ENCODE measurements at regions not wholly inside any gene's neighbourhood (a gene's known extent, or its start where the extent isn't known, plus 50 kb on each side); places are given as distances from the start of the nearest gene placed in this dataset.
A peak's percentile ranks its signal among the peaks of the same experiment; 100 is the strongest.

DNA sequence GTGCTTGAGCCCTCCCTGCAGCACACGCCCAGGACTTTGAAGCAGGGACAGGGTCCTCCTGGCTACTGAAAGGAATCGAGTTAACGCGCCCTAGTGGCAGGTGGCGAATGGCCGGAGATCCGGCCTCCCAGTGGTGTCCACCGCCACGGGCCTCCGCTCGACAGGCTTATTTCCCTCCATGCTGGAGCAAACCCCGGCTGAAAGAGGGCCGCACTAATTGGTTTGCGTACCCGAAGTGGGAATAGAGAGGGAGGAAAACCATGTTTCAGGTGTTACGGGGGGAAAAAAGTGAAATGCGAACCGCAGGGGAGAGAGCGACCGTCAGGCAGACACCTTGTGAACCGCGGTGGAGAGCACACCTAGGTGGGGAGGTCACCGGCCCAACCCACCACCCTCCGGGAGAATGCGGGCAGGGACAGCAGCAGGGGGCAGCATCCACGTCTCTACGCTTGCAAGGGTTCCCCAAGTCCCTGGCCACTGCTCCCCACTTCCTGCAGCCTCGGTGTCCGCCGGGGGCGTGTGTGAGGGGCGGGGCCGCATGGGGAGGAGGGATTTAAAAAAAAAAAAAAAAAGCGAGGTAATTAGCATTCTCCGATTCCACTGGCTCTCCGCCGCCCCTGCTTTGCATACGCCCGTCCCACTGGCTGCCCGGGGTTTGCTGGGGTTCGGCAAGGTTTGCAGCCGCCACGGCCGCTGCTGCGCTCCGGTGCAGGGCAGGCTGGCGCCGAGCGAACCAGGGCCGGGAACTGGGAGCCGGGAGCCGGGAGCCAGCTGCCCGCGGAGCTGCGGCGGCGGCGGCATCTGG is 224.6 kb upstream of the CRY1 start:
- DNase-seq (ENCODE audit: low read depth, low spot score) = peak; percentile 82
- H3K27ac ChIP-seq = peak overlapping the region; percentile 35

DNA sequence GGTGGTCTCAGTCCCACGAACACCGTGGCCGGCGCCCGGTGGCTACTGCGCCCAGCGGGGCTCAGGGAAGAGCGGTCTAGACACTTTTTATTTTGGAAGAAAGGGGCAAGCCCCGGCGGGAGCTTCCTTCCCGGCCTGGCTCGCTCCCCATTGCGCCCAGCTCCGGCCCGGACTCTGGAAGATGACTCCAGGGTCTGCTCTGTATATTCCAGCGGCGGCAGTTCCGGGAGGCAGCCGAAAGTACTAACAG is 225.1 kb upstream of the CRY1 start:
- H3K27ac ChIP-seq = peak overlapping the region; percentile 35
- no peak for DNase-seq (ENCODE audit: low read depth, low spot score)

DNA sequence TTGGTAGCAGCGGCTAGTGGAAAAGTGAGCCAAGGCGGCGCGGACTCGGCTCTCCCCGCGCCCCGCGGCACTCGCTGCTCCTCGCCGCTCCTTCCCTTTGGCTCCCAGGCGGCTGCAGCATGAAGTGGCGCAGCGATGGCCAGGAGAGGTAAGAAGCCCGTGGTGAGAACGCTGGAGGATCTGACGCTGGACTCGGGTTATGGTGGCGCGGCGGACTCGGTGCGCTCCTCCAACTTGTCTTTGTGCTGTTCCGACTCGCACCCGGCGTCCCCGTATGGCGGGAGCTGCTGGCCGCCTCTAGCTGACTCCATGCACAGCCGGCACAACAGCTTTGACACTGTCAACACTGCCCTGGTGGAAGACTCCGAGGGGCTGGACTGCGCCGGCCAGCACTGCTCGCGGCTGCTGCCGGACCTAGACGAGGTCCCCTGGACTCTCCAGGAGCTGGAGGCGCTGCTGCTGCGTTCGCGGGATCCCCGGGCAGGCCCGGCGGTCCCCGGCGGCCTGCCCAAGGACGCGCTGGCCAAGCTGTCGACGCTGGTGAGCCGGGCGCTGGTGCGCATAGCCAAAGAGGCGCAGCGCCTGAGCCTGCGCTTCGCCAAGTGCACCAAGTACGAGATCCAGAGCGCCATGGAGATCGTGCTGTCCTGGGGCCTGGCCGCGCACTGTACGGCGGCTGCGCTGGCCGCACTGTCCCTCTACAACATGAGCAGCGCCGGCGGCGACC is 225.6 kb upstream of the CRY1 start:
- H3K27ac ChIP-seq = peak overlapping the region; percentile 35
- no peak for DNase-seq (ENCODE audit: low read depth, low spot score)

DNA sequence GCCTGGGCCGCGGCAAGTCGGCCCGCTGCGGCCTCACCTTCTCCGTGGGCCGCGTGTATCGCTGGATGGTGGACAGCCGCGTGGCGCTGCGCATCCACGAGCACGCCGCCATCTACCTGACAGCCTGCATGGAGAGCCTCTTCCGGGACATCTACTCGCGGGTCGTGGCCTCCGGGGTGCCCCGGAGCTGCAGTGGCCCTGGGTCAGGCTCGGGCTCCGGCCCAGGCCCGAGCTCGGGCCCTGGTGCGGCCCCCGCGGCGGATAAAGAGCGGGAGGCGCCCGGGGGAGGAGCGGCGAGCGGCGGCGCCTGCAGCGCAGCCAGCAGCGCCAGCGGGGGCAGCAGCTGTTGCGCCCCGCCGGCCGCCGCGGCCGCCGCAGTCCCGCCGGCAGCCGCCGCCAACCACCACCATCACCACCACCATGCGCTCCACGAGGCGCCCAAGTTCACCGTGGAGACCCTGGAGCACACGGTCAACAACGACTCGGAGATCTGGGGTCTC is 226.2 kb upstream of the CRY1 start:
- peak overlapping the region; percentile 45 for H3K27ac ChIP-seq
- DNase-seq (ENCODE audit: low read depth, low spot score) = no peak

DNA sequence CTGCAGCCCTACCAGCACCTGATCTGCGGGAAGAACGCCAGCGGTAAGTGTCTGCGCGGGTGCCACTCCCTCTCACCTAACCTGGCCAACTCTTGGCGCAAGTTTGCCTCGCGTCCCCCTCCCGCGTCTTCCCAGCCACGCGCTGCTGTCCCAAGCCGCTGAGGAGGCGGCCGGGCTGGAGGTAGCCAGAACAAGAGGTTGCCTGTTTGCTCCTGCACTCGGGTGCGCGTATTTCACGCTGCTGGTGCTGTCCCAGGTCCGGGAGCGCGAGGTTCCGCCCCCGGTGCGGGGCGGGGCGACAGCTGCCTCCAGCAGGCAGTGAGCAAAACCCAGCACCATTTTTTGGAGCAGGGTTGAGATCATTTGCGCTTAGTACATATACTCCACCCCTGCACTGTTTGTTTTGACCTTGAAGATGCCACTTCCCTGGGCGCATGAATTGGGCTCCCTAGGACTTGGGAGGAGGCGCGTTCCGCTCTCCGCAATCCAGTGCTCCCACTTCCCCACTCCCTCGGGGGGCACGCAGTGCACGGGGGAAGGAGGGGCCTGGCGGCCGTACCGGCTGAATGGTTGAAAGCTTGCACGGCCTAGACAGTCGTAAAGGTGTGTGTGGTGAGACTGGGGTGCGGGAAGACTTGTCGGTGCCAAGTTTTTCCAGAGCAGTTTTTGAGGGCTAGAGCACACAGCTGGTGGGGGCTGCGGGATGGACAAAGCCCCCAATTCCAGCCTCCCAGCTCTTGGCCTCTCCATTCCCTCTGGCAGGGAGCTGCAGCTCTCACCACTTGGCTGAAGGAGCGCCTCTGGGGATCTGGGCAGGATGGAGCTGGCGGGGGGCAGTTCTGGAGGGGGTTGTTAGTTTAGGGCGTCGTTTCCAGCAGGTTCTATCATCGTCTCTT is 226.9 kb upstream of the CRY1 start:
- H3K27ac ChIP-seq = peak overlapping the region; percentile 45
- DNase-seq (ENCODE audit: low read depth, low spot score) = peak; percentile 88

DNA sequence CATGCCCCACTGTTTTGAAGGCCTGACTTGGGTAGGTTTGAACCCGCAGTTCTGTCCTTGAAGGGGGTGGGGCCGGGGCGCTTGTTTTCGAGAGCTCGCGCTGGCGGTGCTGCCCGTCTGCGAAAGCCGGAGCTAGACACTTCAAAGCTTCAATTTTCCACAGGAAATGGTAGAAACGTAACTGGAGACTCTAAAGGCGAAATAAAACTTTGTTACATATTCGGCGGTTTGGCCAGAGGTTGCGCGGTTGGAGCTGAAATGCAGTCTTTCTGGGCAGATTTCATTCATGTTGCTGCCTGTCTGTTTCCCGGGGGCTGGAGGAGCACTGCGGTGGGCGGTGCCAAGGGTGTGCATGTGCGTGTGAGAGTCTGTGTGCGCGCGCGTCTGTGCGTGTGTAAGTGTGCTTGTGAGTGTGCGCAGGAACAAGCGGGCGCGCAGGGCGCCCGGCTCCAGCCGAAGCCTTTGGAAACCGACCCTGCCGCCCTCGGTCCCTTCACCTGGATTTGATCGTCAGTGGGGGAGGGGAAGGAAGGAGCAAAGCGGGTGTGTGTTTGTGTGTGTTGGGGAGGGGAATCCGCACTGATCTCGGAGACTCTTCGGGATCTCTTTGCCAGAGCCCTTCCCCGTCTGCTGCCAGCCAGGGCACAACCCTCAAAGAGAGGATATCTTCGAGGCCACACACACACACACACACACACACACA is 227.7 kb upstream of the CRY1 start:
- H3K27ac ChIP-seq = peak overlapping the region; percentile 45
- no peak for DNase-seq (ENCODE audit: low read depth, low spot score)

DNA sequence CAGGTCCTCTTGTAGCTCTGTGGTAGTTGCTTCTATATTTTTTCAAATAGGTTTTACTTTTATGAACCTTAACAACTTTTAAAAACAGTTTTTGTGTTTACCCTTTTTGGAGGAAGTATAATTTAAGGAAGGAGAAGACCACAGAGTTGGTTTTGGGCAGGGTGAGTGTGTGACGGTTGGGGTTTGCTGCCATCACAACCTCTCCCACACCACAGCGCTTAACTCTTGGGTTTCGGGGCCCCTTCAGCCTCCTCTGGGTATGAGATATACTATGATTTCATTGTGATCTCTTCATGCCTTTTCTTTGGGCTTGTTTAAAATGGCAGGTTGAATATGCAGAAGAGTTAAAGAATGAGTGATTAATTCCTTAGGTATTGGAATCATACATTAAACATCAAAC is 228.7 kb upstream of the CRY1 start:
- peak overlapping the region; percentile 45 for H3K27ac ChIP-seq
- no peak for DNase-seq (ENCODE audit: low read depth, low spot score)

DNA sequence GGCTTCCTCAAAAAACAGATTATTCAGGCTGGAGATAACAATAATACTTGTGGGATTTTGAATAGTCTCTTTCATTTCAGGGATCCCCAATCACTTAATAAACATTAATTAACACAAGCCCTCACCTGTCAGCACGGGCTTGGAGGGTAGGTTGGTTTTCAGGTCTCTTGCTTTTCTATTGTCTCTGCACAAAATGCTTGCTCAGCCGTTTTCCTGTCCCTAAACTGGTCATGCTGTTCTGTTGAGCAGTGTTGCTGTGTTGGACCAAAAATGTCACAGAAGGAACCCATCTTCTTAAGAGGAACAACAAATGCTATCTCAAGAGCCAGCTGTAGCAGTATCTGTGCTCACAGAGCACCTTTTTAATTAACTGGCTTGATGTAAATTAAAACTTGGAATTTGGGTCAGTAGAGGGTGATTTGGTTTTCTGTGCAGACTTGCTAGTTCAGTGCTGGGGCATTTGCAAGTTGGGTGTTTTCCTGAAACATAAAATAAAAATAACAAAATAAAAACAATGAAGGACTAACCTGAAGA is 231.8 kb upstream of the CRY1 start:
- no peak for DNase-seq (ENCODE audit: low read depth, low spot score)
- H3K27ac ChIP-seq = no peak overlapping the region

DNA sequence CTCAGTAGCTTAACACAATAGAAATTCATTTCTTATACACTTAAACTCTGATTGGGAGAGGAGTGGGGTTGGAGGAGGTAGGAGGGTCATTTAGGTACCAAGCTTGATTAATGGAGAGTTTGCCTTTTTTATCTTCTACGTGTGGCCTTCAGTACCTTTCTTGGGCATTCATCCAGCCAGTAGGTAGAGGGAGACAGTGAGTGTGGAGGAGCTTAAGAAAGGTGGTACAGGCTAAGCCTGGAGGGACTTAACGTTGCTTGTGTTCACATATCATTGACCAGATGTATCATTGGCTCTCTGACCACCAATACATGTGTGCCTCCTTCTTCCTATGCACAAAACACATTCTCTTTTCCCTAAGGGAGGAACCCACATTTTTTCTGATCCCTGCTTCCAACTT is 232.9 kb upstream of the CRY1 start:
- no peak overlapping the region for H3K27ac ChIP-seq
- no peak for DNase-seq (ENCODE audit: low read depth, low spot score)

DNA sequence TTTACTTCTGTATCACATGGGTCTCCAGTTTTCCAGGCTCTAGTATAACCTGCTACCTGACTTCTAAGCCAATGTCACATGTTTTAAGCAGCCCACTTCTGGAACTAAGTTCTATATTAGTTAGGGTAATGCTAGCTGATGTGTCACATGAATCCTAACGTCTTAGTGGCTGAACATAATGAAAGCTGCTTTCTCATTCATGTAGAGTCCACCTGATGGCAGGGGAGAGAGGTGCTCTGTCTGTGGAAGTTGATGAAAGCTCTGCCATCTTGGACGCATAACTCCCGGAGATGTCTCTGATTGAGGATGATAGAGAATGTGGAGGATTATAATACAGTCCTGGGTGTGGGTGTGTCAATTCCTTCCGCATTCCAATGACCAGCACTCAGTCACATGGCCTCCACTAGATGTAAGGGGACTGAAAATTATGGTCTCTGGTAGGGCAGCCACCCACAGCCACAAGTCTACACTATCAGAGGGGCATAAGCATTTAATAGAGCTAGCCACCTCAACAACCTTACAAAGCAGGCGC is 234.4 kb upstream of the CRY1 start:
- peak overlapping the region; percentile 17 for H3K27ac ChIP-seq
- DNase-seq (ENCODE audit: low read depth, low spot score) = no peak

DNA sequence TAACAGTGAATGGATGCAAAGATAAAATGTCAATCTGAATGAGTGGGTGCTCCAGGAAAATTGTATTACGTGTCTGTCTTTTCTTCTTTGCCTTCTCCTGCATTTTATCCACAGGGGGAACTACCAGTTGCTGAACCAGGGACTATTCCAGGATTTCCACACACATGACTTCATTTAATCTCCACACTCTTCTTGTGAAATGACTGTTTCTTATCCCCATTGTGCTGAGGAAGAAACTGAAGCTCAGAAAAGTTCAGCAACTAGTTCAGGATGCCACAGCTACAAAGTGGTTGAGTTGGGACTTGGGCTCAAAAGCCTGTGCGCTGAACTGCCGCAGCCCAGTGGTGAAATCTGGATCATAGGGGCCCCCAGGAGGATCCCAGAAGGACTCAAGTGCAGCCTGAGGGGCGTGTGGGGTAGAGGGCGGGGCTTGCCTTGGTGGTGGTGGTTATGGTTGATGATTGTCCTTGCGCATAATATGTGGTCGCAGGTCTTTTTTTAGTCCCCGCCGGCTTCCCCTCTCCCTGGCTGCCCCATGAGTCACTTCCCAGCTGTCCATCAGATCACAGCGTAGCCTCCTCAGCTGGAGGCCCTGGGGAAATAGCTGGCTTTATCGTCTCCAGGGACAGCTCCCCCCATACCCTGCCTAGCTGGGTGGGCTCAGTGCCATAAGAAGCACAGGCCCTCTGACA is 235.2 kb upstream of the CRY1 start:
- peak overlapping the region; percentile 11 for H3K27ac ChIP-seq

DNA sequence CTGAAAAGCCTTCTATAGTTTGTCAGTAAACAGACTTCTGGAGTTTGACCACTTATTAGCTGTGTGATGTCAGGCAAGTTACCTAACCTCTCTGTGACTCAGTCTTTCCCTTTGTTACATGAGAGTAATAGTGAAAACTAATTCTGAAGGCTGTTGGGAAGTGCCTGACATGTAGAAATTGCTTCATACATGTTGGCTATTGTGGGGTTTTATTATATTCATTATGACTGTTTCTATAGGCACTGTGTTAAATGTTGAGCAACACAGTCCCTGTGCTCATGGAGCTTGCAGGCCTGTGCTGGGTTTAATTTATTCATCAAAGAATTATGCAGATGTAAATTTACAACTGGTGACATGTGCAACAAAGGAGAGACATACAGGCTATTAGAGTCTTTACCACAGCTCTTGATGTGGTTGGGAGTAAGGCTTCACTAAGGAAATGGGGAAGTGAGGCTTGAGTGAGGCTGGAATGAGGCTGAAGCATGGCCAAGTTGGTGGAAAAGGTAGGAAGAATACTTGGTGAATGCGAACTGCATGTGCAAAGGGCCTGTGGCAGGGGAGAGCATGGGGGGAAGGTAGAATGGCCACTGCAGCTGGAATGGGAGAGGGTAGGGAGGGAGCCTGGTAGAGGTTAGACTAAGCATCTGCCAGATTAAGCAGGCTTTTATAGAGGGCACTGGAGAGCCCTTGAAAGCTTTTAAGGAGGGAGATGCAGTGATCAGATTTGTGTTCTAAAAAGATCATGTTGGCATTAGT is 236.4 kb upstream of the CRY1 start:
- peak; percentile 89 for DNase-seq (ENCODE audit: low read depth, low spot score)
- H3K27ac ChIP-seq = peak overlapping the region; percentile 11

More for the DNA sequence above, 235.2 kb upstream of the CRY1 start:
- no peak for DNase-seq (ENCODE audit: low read depth, low spot score)

DNA sequence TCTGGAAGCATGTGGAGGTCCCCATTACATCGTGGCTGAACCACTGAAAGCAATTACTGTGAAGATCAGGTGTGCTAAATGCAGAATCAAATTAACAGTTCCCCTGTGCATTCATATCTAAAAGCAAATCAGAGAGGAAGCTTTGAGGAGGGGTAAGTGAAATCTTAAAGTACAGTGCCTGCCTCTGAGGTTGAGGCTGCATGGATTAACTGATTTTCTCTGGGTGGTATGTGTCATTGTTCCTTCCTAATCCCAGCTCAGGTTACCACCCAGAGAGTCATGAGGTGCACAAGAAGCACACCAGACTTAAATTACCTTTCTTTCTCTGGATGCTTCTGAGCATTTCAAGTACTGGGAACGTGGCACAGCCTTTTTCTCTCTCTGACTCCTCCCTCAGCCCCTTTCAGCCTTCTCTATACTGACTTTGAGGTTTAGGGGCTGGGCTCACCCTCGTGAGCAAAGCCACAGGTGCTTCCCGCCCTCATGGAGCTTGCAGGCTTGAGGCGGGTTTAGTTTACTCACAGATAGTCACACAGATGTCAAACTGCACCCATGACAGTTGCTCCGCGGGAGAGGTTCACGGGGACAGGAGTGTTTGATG is 237.6 kb upstream of the CRY1 start:
- no peak overlapping the region for H3K27ac ChIP-seq
- DNase-seq (ENCODE audit: low read depth, low spot score) = no peak

DNA sequence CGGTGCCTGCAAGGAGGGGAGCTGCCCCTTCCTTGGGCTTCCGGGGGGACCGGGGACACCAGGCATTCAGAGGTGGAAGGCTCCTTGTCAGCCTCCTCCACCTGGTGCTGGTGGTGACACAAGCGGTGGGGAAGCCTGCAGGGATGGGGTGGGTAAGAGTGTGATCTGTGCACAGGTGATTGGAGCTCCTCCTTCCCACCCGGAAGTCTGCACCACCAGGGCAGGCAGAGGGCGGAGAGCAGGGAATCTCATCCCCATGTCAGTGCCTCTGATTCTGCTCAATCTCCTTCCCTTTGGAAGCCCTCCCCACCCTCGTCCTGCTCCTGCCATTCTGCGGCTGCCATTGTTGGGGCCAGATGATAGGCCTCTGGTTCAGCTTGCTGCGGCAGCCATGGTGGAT is 238.1 kb upstream of the CRY1 start:
- no peak for DNase-seq (ENCODE audit: low read depth, low spot score)

DNA sequence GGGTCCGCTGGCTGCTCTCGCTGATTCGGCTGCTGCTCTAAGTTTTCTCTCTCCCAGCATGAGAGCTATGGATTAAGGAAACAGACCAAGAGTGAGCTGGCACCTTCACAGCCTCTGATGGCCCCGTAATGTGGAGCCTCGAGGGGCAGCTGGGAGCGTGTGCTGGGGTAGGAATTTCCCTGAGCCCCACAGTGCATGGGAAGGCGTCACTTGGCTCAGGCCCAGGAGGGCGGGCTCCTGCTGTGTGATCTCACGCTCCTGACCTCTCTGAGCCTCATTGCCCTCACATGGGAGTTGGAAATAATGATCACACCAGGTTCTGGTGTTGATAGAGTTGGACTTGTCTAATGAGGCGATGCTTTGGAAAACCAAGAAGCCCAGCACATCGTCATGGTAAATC is 238.6 kb upstream of the CRY1 start:
- H3K27ac ChIP-seq = no peak overlapping the region
- no peak for DNase-seq (ENCODE audit: low read depth, low spot score)

More for the DNA sequence above, 238.1 kb upstream of the CRY1 start:
- no peak overlapping the region for H3K27ac ChIP-seq

DNA sequence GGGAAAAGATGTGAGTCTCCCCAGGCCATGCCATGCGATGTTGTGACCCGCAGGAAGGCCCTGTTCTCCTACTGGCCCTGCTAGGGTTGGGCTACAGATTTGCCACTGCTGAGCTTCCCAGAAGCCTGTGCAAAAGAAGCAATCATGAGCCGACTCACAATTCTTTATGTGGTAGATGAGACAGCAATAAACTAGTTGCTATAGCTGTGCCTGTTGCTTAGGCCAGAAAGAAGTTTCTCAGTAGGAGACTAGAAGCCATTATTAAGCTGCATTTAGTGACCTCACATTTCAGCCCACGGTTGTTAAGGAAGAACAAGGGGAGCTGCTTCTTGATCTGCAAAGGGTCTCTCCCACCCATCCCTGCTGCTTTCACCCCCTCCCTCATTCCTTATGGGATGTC is 239.4 kb upstream of the CRY1 start:
- no peak for DNase-seq (ENCODE audit: low read depth, low spot score)
- H3K27ac ChIP-seq = no peak overlapping the region

DNA sequence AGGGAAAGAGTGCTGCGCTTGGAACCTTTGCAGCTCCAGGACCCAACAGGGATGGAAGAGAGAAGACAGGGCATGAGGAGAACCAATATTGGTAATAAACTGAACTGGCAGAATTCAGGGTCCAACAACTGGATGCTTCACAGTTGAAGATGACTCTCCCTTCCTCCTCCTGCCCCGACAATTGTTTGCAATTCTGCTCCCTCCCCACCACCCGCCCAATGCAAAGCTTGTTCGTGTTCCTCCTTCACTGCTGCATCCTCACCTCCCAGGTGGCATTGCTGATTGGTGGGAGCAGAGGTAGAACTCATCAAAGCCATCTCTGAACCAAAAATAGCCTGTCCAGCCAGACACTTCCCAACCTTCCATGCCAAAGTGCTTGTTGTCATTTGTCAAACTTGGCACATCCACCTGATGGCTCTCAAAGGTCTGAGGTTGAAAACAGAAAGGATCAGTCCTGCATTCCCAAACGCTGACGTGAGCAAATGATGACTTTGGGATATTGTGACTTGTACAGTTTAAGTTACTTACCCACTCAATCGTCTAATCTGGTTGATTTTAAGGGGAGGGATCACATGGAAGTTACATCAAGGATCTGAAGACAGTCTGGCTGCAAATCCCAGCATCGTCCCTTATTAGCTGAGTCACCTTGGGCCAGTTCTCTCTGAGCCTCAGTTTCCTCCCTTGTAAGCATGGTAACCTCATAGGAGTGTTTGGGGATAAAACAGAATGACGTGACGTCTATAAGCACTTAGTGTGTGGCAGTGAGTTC is 242.6 kb upstream of the CRY1 start:
- DNase-seq (ENCODE audit: low read depth, low spot score) = no peak

More for the DNA sequence above, 242.6 kb upstream of the CRY1 start:
- H3K27ac ChIP-seq = no peak overlapping the region
